Caki2 (cell line): ENCODE measurements at regions not wholly inside any gene's neighbourhood (a gene's known extent, or its start where the extent isn't known, plus 50 kb on each side); places are given as distances from the start of the nearest gene placed in this dataset.

Source experiments
- DNase-seq: peaks from one replicate; pipeline ENCODE4 v3.0.0-alpha.2; 2015; ENCODE audit warnings: low read depth
- in situ Hi-C: cut with HindIII; loops from 2 replicates; pipeline ENCODE4 v1.10.0; 2016; ENCODE audit warnings: low sequenced_read_pairs, low pct_unique_long_range_greater_than_20kb, mixed read lengths

DNA sequence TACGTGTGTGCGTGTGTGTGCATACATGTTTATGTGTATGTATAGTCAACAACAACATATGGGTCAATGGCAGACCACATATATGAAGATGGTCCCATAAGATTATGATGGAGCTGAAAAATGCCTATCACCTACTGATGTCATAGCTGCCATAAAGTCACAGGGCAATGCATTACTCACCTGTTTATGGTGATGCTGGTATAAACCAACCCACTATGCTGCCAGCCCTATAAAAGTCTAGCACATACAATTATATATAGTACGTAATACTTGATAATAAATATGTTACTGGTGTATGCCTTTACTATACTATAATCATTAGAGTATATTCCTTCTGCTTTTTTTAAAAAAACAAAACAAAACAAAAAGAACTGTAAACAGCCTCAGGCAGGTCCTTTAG is 148.4 kb upstream of the ARID1B start:
- in situ Hi-C loops, result no loop called here
- DNase-seq, result no peak

- in situ Hi-C loops, result no loop called here
- DNase-seq, result no peak
Observed at GRCh38 chr6:156627524-156627923, 149.7 kb upstream of the ARID1B start.

DNA sequence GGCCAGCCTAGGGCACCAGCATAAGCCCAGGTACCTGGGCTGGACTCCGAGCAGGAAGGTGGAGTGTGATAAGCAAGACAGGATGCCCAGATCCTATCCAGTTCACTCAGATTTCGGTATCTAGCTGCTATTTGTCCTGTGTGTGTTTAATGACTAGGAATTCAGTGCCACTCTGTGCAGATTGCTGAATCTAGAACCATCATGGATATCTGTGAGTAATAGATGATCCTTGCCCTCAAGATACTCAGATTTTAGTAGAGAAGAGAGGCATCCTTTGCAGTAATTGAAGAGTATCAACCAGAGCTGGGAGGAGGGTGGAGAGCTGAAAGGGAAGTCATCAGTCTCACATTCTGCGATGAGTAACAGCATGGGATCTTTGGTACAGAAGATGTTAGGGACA is 155.0 kb upstream of the ARID1B start:
- in situ Hi-C loops, result no loop called here
- DNase-seq, result no peak

GRCh38 chr6:156620331-156620730 is 156.8 kb upstream of the ARID1B start:
- DNase-seq, result no peak
- in situ Hi-C loops, result no loop called here

- no peak for DNase-seq
Observed at GRCh38 chr6:156618600-156619205, 158.5 kb upstream of the ARID1B start.

GRCh38 chr6:156617941-156618340 is 159.2 kb upstream of the ARID1B start:
- in situ Hi-C loops, result no loop called here

More at GRCh38 chr6:156618600-156619205, 158.5 kb upstream of the ARID1B start:
- in situ Hi-C loops, result no loop called here

GRCh38 chr6:156617376-156617775 is 159.8 kb upstream of the ARID1B start:
- in situ Hi-C loops, result no loop called here
- no peak for DNase-seq

More at GRCh38 chr6:156617941-156618340, 159.2 kb upstream of the ARID1B start:
- no peak for DNase-seq

DNA sequence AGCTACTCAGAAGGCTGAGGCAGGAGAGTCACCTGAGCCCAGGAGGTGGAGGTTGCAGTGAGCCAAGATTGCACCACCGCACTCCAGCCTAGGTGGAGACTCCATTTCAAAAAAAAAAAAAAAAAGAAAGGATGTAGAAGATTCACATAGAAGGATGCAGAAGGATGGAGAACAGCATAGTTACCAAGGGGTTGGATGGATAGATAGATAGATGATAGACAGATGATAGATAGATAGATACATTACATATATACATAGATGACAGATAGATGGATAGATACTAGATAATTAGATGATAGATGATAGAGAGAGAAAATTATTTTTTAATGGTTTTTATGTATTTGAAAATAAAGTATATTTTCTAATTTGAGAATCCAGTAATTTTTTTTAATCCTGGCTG is 160.7 kb upstream of the ARID1B start:
- no peak for DNase-seq
- in situ Hi-C loops, result no loop called here

DNA sequence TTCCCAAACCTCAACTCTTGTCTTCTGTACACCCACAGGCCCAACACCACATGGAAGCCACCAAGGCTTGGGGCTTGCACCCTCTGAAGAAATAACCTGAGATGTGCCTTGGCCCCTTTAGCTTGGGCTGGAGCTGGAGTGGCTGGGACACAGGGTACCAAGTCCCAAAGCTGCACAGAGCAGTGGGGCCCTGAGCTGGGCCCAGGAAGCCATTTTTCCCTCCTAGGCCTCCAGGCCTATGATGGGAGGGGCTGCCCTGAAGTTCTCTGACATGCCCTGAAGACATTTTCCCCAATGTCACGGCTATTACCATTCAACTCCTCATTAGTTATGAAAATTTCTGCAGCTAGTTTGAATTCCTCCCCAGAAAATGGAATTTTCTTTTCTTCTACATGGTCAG is 163.2 kb upstream of the ARID1B start:
- in situ Hi-C loops, result no loop called here
- no peak for DNase-seq

GRCh38 chr6:156612361-156612760 is 164.8 kb upstream of the ARID1B start:
- in situ Hi-C loops, result no loop called here

DNA sequence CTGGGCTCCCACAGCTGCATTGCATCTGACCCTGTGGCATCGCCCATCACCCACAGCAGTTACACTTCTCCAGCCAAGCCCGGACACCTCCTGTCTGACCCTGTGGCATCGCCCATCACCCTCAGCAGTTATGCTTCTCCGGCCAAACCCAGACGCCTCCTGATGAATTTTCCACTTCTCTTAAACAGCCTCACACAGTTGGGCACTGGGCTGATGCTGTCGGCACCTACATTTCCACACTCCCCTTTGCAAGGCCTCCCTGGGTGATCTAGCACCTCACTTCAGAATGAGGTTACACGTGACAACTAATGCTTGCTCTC is 175.2 kb upstream of the ARID1B start:
- DNase-seq, result no peak
- in situ Hi-C loops, result no loop called here

More at GRCh38 chr6:156612361-156612760, 164.8 kb upstream of the ARID1B start:
- no peak for DNase-seq

DNA sequence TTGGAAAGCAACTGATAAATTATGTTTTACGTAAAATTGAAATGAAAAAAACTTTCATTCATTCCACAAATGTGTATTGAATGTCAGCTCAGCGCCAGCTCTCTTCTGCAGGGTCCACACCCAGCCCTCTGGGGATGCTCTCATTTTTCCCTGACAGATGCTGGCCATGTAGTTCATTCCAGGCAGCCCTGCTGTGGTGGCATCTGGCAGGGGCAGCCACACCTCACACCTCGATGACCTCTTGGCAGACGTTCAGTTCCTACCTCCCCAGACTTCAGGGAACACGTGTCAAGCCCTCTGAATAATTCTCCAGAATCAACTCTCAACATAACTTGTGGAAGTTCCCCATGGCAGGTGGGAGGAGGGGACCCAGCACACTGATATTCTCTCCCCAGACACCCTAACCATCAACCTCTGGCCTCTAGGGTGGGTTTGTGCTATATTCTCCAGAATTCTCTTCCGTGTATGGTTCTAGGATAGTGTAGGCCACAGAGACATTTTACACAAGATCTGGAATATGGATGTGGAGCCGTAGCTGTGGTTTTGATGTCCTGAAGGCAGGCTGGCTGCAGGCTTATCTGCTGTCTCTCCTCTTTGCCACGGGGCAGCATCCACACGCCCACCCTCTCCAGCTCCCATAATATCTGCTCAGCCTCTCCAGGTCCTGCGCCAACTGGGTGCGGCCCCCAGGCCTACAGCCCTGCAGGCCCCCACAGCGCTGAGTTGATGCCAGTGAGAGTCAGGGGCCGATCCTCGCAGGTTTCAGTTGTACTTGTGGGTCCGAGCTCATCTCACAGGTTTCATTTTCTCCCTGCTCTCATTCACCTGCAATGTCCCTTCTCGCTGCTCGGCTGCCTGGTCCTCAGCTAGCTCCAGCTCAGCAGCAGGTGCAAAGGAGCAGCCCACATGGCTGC is 175.8 kb upstream of the ARID1B start:
- in situ Hi-C loops, result no loop called here
- no peak for DNase-seq

GRCh38 chr6:156600678-156601077 is 176.5 kb upstream of the ARID1B start:
- no peak for DNase-seq

DNA sequence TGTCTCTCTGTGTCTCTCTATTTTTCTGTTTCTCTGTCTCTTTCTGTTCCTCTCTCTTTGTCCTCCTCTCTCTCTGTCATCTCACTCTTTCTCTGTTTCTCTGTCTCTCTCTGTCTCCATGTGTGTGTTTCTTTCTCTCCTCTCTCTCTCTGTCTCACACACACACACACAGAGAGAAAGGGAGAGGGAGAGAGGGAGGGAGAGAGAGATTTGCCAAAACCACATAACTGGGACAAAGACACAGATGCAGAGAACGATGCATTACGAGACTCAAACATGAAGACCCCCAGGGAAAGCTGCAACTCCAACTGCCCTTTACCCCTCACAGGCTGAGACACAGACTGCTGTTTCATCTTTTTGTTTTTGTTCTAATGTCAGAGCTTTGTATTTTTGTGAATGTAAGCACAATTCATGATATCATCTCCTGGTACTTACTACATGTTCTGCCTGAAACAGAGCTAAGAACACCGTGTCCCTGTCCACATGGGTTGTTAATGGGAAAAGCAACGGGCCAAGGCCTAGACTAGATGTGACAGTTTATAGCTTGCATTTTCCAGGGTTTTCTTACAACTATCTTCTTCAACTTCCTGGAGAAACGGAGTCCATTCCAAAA is 177.1 kb upstream of the ARID1B start:
- in situ Hi-C loops, result no loop called here

More at GRCh38 chr6:156600678-156601077, 176.5 kb upstream of the ARID1B start:
- in situ Hi-C loops, result no loop called here

DNA sequence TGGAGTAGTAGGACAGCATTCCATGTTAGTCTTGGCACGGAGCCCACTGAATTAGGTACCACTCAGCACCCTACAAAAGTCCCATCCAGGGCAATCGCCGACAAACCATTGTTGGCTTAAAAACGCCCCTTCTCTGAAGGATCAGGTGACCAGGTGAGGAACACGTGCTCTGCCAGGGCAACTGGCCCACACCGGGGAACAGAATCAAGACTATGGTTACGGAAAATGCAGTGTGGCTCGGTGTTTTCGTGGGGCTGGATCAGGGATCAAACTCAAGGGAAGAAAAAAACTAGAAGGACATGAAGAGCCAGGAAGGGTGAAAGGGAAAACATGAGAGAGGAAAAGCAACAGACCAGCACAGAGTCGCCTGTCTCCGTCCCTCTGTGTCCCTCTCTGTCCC is 177.8 kb upstream of the ARID1B start:
- in situ Hi-C loops, result no loop called here
- no peak for DNase-seq

More for the DNA sequence above, 177.1 kb upstream of the ARID1B start:
- no peak for DNase-seq

DNA sequence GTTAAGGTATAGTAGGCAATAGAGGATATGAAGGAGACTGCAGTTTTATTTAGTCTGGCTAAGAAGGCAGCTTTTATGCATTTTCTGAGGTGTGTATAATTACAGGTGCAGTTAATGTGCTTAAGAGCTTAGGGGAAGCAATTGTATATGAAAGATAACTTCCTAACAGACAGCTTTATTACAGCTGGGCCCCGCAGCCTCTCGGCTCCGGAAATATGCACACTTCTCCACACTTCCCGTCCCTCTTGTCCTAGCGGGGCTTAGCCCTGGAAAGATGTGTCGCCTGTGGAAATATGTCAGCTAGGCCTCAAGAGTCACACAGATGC is 178.4 kb upstream of the ARID1B start:
- no peak for DNase-seq
- in situ Hi-C loops, result no loop called here

DNA sequence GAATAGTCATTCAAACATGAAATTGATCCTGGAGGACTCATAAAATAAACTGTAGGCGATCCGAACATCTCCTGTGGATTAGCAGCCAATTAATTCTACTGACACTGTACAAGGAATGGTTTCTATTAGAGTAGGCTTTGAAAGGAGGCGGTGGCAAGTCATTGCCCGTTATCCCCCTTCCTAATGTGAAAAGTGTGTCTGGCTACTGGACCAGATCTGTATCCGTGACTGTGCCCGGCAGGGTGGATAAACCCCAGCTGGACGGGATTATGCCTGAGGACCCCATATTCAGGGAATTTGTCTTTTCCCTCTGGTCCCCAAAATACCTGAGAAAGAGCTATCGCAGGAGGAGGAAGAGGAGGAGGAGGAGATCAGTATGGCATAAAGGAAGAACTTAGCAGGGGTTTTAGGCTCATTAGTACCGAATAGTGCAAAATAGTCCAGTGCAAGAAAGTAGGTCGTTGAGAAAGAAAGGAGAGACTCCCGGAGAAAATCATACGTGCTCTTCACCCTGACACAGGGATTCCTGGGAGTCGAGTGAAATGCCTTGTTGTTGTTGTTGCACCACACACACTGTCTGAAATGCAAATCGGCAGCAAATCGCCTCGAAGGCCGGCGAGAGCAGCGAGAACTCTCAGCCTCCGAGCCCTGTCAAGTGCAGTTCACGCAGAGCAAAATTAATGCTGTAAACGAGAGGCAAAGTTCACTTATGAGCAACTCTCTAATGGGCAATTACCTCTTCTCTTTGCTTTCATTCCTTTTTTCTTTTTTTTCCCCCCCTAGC is 178.9 kb upstream of the ARID1B start:
- DNase-seq, result no peak
- in situ Hi-C loops, result no loop called here

GRCh38 chr6:156597095-156597494 is 180.1 kb upstream of the ARID1B start:
- DNase-seq, result no peak
- in situ Hi-C loops, result no loop called here

GRCh38 chr6:156595476-156595875 is 181.7 kb upstream of the ARID1B start:
- DNase-seq, result no peak
- in situ Hi-C loops, result no loop called here
